ENCODE measurements at regions not wholly inside any gene's neighbourhood (a gene's known extent, or its start where the extent isn't known, plus 50 kb on each side); places are given as distances from the start of the nearest gene placed in this dataset.

GRCh38 chr12:124096109-124096508, 123.1 kb downstream of the ZNF664 start:
- DNase-seq (ENCODE audit: low read depth) = no peak

GRCh38 chr12:124096869-124097434, 123.9 kb downstream of the ZNF664 start:
- DNase-seq (ENCODE audit: low read depth) = no peak

- DNase-seq (ENCODE audit: low read depth) = no peak
Measured at GRCh38 chr12:124097701-124098100, 124.7 kb downstream of the ZNF664 start.

GRCh38 chr12:124098101-124098757, 125.2 kb downstream of the ZNF664 start:
- DNase-seq (ENCODE audit: low read depth) = no peak

GRCh38 chr12:124098887-124099286, 125.9 kb downstream of the ZNF664 start:
- DNase-seq (ENCODE audit: low read depth) = peak; percentile 22

- no peak for DNase-seq (ENCODE audit: low read depth)
Measured at GRCh38 chr12:124099661-124100060, 126.6 kb downstream of the ZNF664 start.

- DNase-seq (ENCODE audit: low read depth) = no peak
Measured at GRCh38 chr12:124100572-124101178, 127.7 kb downstream of the ZNF664 start.

GRCh38 chr12:124105546-124105945, 132.5 kb downstream of the ZNF664 start:
- DNase-seq (ENCODE audit: low read depth) = no peak

GRCh38 chr12:124107351-124107750, 134.3 kb downstream of the ZNF664 start:
- DNase-seq (ENCODE audit: low read depth) = peak; percentile 26

GRCh38 chr12:124109760-124110159, 136.7 kb downstream of the ZNF664 start:
- peak; percentile 39 for DNase-seq (ENCODE audit: low read depth)

- no peak for DNase-seq (ENCODE audit: low read depth)
Measured at GRCh38 chr12:124110372-124110883, 137.4 kb downstream of the ZNF664 start.

GRCh38 chr12:124111006-124111405, 138.0 kb downstream of the ZNF664 start:
- DNase-seq (ENCODE audit: low read depth) = no peak

- DNase-seq (ENCODE audit: low read depth) = no peak
Measured at GRCh38 chr12:124114316-124114715, 141.3 kb downstream of the ZNF664 start.

- no peak for DNase-seq (ENCODE audit: low read depth)
Measured at GRCh38 chr12:124115496-124115895, 142.5 kb downstream of the ZNF664 start.

GRCh38 chr12:124115976-124116690, 143.1 kb downstream of the ZNF664 start:
- DNase-seq (ENCODE audit: low read depth) = no peak

GRCh38 chr12:124120739-124121138, 147.7 kb downstream of the ZNF664 start:
- DNase-seq (ENCODE audit: low read depth) = no peak

GRCh38 chr12:124122722-124123121, 149.7 kb downstream of the ZNF664 start:
- no peak for DNase-seq (ENCODE audit: low read depth)

GRCh38 chr12:124123296-124124000, 150.4 kb downstream of the ZNF664 start:
- no peak for DNase-seq (ENCODE audit: low read depth)

GRCh38 chr12:124125203-124125871, 152.3 kb downstream of the ZNF664 start:
- no peak for DNase-seq (ENCODE audit: low read depth)

GRCh38 chr12:124126950-124127655, 154.1 kb downstream of the ZNF664 start:
- DNase-seq (ENCODE audit: low read depth) = peak; percentile 48

- DNase-seq (ENCODE audit: low read depth) = no peak
Measured at GRCh38 chr12:124129132-124129531, 156.1 kb downstream of the ZNF664 start.
